Spleen (tissue), 7 donors: ENCODE measurements at regions not wholly inside any gene's neighbourhood (a gene's known extent, or its start where the extent isn't known, plus 50 kb on each side); places are given as distances from the start of the nearest gene placed in this dataset.

Source experiments
- POLR2A ChIP-seq, 3 donors: fragments of 450-650 bp; IDR thresholded peaks; one replicate each; pipeline ENCODE4 v1.5.1; 2017; ENCODE audit warnings: antibody characterized with exemption in 3 of 3, mild to moderate bottlenecking in 1 of 3
- TF ChIP-seq, protein P1 (sequence below), 11 experiments: fragments of 200-600 bp in 7 of 11; fragments of 450-650 bp in 4 of 11; sonication (generic) in 4 of 11; IDR thresholded peaks in 8 of 11; conservative IDR thresholded peaks in 3 of 11; 1 replicate in 7 of 11; 2 replicates in 4 of 11; pipeline versions ENCODE4 v1.4.0 to v1.8.0; 2016 to 2021; ENCODE audit warnings: antibody characterized with exemption in 11 of 11, inconsistent platforms in 4 of 11, mild to moderate bottlenecking in 1 of 11
- donor health status: DM: no; HTN: no; CAD: no; lungs with moderate emphysema.
- donor health status: DM: no; HTN: no; CAD: no.
- donor health status: DM: no; HTN: no; CAD: no.

GRCh38 chr3:83670416-83670815 lies 1288.4 kb upstream of the CADM2 start:
- TF ChIP-seq, protein P1, sequence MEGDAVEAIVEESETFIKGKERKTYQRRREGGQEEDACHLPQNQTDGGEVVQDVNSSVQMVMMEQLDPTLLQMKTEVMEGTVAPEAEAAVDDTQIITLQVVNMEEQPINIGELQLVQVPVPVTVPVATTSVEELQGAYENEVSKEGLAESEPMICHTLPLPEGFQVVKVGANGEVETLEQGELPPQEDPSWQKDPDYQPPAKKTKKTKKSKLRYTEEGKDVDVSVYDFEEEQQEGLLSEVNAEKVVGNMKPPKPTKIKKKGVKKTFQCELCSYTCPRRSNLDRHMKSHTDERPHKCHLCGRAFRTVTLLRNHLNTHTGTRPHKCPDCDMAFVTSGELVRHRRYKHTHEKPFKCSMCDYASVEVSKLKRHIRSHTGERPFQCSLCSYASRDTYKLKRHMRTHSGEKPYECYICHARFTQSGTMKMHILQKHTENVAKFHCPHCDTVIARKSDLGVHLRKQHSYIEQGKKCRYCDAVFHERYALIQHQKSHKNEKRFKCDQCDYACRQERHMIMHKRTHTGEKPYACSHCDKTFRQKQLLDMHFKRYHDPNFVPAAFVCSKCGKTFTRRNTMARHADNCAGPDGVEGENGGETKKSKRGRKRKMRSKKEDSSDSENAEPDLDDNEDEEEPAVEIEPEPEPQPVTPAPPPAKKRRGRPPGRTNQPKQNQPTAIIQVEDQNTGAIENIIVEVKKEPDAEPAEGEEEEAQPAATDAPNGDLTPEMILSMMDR (IDR thresholded peaks at IDR 0.05 in 8 of 11, conservative IDR thresholded peaks at IDR 0.05 in 3 of 11), result no peak
- TF ChIP-seq POLR2A (IDR thresholded peaks at IDR 0.05), result no peak
